ENCODE measurements at regions not wholly inside any gene's neighbourhood (a gene's known extent, or its start where the extent isn't known, plus 50 kb on each side); places are given as distances from the start of the nearest gene placed in this dataset.

GRCh38 chr5:87924436-87924835 lies 344.2 kb downstream of the TMEM161B start:
- TF ChIP-seq CTCF (IDR thresholded peaks at IDR 0.05) (no peak), REST (IDR thresholded peaks at IDR 0.05; ENCODE audit: insufficient read depth in 1 of 2, low read depth in 2 of 2, low read length in 1 of 2) (no peak), TCF7L2 (IDR thresholded peaks at IDR 0.05; ENCODE audit: low read depth, low read length) (no peak), SIN3A (IDR thresholded peaks at IDR 0.05; ENCODE audit: borderline replicate concordance, insufficient read depth, low read depth, low read length) (no peak), POLR2AphosphoS5 (IDR thresholded peaks at IDR 0.05; ENCODE audit: low read depth, low read length) (no peak)
- in situ Hi-C loops (cut with HindIII; ENCODE audit: low pct_unique_long_range_greater_than_20kb, low sequenced_read_pairs) = no loop called here
- POLR2A ChIA-PET = no interaction called here
- Histone ChIP-seq H3K27me3 (ENCODE audit: control insufficient read depth, insufficient read depth, low read length) (no peaks in the 10 kb centered on the region), H3K9me3 (ENCODE audit: control insufficient read depth, insufficient read depth, low read depth, low read length) (no peaks in the 10 kb centered on the region), H3K36me3 (ENCODE audit: control insufficient read depth, insufficient read depth, low read length) (no peaks in the 10 kb centered on the region), H3K4me3 (ENCODE audit: low read depth in 2 of 2, low read length in 2 of 2) (no peak overlapping the region), H3K4me1 (ENCODE audit: control insufficient read depth, insufficient read depth, low read length) (no peaks in the 10 kb centered on the region), H3K27ac (ENCODE audit: low read length) (no peak overlapping the region)
- no peak for ATAC-seq
- CTCF ChIA-PET = no interaction called here
- intact Hi-C loops (cut with micrococcal nuclease; ENCODE audit: unreplicated experiment) = no loop called here
- DNase-seq (ENCODE audit: low read depth, low spot score) = no peak
- no TSS peak for BruUV-seq (replicated peaks)

- Histone ChIP-seq H3K9me3 (ENCODE audit: control insufficient read depth, insufficient read depth, low read depth, low read length) (no peaks in the 10 kb centered on the region), H3K27me3 (ENCODE audit: control insufficient read depth, insufficient read depth, low read length) (no peaks in the 10 kb centered on the region), H3K4me3 (ENCODE audit: low read depth in 2 of 2, low read length in 2 of 2) (no peak overlapping the region), H3K27ac (ENCODE audit: low read length) (no peak overlapping the region), H3K4me1 (ENCODE audit: control insufficient read depth, insufficient read depth, low read length) (no peaks in the 10 kb centered on the region), H3K36me3 (ENCODE audit: control insufficient read depth, insufficient read depth, low read length) (no peaks in the 10 kb centered on the region)
- TF ChIP-seq POLR2AphosphoS5 (IDR thresholded peaks at IDR 0.05; ENCODE audit: low read depth, low read length) (no peak), CTCF (IDR thresholded peaks at IDR 0.05) (no peak), REST (IDR thresholded peaks at IDR 0.05; ENCODE audit: insufficient read depth in 1 of 2, low read depth in 2 of 2, low read length in 1 of 2) (no peak), SIN3A (IDR thresholded peaks at IDR 0.05; ENCODE audit: borderline replicate concordance, insufficient read depth, low read depth, low read length) (no peak), TCF7L2 (IDR thresholded peaks at IDR 0.05; ENCODE audit: low read depth, low read length) (no peak)
- in situ Hi-C loops (cut with HindIII; ENCODE audit: low pct_unique_long_range_greater_than_20kb, low sequenced_read_pairs) = no loop called here
- no TSS peak for BruUV-seq (replicated peaks)
- intact Hi-C loops (cut with micrococcal nuclease; ENCODE audit: unreplicated experiment) = no loop called here
- ChIA-PET CTCF (no interaction called here), POLR2A (no interaction called here)
- DNase-seq (ENCODE audit: low read depth, low spot score) (no peak), ATAC-seq (no peak)
These were observed 352.3 kb downstream of the TMEM161B start for GRCh38 chr5:87916320-87916719.

All from Panc1 (cell line).